AG04450 (cell line): ENCODE measurements at regions not wholly inside any gene's neighbourhood (a gene's known extent, or its start where the extent isn't known, plus 50 kb on each side); places are given as distances from the start of the nearest gene placed in this dataset.

ENCODE experiments used
- CTCF ChIA-PET: fragments of 300-600, 350-600 bp; formaldehyde crosslinking; extraction: SDS; loops from one replicate; lab custom pipeline; 2022; ENCODE audit warnings: antibody characterized with exemption, inconsistent platforms; lab: Charles Lee
- POLR2A ChIA-PET: fragments of 350-600 bp; formaldehyde crosslinking; extraction: SDS; loops from one replicate; lab custom pipeline; 2021; ENCODE audit warnings: antibody characterized with exemption, inconsistent platforms; lab: Yijun Ruan, JAX
- DNase-seq: peaks from one replicate; pipeline ENCODE4 v3.0.0-alpha.2; 2011; ENCODE audit warnings: low read depth, low spot score
- H3K27ac ChIP-seq: one replicate; pipeline ENCODE4 v1.5.1; 2012; ENCODE audit warnings: low read depth, low read length, control low read depth
- H3K27me3 ChIP-seq: one replicate; pipeline ENCODE4 v1.6.0; 2012; ENCODE audit warnings: low read length; ENCODE audit not compliant: control insufficient read depth, insufficient read depth
- H3K4me3 ChIP-seq: 2 replicates; pipeline ENCODE4 v1.5.1; 2011; ENCODE audit warnings: mild to moderate bottlenecking, low read depth, low read length, control low read depth
- H3K9me3 ChIP-seq: 2 replicates; pipeline ENCODE4 v1.5.1; 2012; ENCODE audit warnings: low read length; ENCODE audit not compliant: control insufficient read depth, insufficient read depth
- CTCF ChIP-seq: IDR thresholded peaks from 2 replicates; pipeline ENCODE4 v1.5.1; 2011; ENCODE audit warnings: low read depth, low read length, control low read depth, inconsistent platforms

GRCh38 chr6:84554706-84555105, 209.7 kb downstream of the TBX18 start:
- Histone ChIP-seq H3K27me3 (no peaks in the 10 kb centered on the region), H3K4me3 (no peak overlapping the region), H3K9me3 (no peaks in the 10 kb centered on the region; the same call in 1 of the 2 replicates), H3K27ac (no peak overlapping the region)
- no peak for TF ChIP-seq CTCF
- POLR2A ChIA-PET = no interaction called here
- CTCF ChIA-PET = no interaction called here
- no peak for DNase-seq

- ChIA-PET CTCF (no interaction called here), POLR2A (no interaction called here)
- no peak for TF ChIP-seq CTCF
- DNase-seq = no peak
- Histone ChIP-seq H3K4me3 (no peak overlapping the region), H3K27ac (no peak overlapping the region), H3K9me3 (no peaks in the 10 kb centered on the region; the same call in 1 of the 2 replicates), H3K27me3 (no peaks in the 10 kb centered on the region)
Observed at GRCh38 chr6:84554074-84554473, 210.3 kb downstream of the TBX18 start.

GRCh38 chr6:84553527-84553926, 210.9 kb downstream of the TBX18 start:
- H3K4me3 ChIP-seq = no peak overlapping the region
- H3K27ac ChIP-seq = no peak overlapping the region
- CTCF ChIA-PET = no interaction called here
- H3K27me3 ChIP-seq = no peaks in the 10 kb centered on the region
- POLR2A ChIA-PET = no interaction called here
- no peak for DNase-seq
- no peak for TF ChIP-seq CTCF
- no peaks in the 10 kb centered on the region; the same call in 1 of the 2 replicates for H3K9me3 ChIP-seq

GRCh38 chr6:84551797-84552196, 212.6 kb downstream of the TBX18 start:
- POLR2A ChIA-PET = no interaction called here
- no peaks in the 10 kb centered on the region; the same call in 1 of the 2 replicates for H3K9me3 ChIP-seq
- no peak for TF ChIP-seq CTCF
- no peak overlapping the region for H3K27ac ChIP-seq
- no peaks in the 10 kb centered on the region for H3K27me3 ChIP-seq
- H3K4me3 ChIP-seq = no peak overlapping the region
- CTCF ChIA-PET = no interaction called here
- no peak for DNase-seq

- TF ChIP-seq CTCF = no peak
- DNase-seq = no peak
- POLR2A ChIA-PET = no interaction called here
Observed at GRCh38 chr6:84549917-84550316, 214.5 kb downstream of the TBX18 start.

More at GRCh38 chr6:84549917-84550316, 214.5 kb downstream of the TBX18 start:
- CTCF ChIA-PET = no interaction called here
- Histone ChIP-seq H3K9me3 (no peaks in the 10 kb centered on the region; the same call in 1 of the 2 replicates), H3K4me3 (no peak overlapping the region), H3K27ac (no peak overlapping the region), H3K27me3 (no peaks in the 10 kb centered on the region)
